ENCODE measurements at regions not wholly inside any gene's neighbourhood (a gene's known extent, or its start where the extent isn't known, plus 50 kb on each side); places are given as distances from the start of the nearest gene placed in this dataset.
"Not testable (repeated sequence)": the region's sequence is repeated elsewhere in the genome, so short reads cannot be mapped to it uniquely, and the experiment has no call there.

GRCh38 chr12:126452686-126453085, 1387.5 kb downstream of the AACS start:
- TF ChIP-seq EZH2 (IDR thresholded peaks at IDR 0.05; ENCODE audit: insufficient read depth, poor library complexity, severe bottlenecking); EZH2phosphoT487 (IDR thresholded peaks at IDR 0.05; ENCODE audit: insufficient read depth, low read depth): not testable (repeated sequence)

All from GM23248 (cell line).